K562 (cell line): ENCODE measurements at regions not wholly inside any gene's neighbourhood (a gene's known extent, or its start where the extent isn't known, plus 50 kb on each side); places are given as distances from the start of the nearest gene placed in this dataset.

Experiments
- ATAC-seq: fragments of 200-7000 bp; cut with Tn5 transposase; 3 replicates; pipeline ENCODE4 v1.9.1; 2020; ENCODE audit warnings: moderate library complexity
- BruUV-seq: library from RNA; stranded (reverse); fragments of 400-500 nt; replicated peaks from 2 replicates; lab custom pipeline; 2021; lab: Mats Ljungman, UMichigan
- CTCF ChIA-PET: fragments of 300-600 bp; formaldehyde crosslinking; extraction: SDS; loops from one replicate; lab custom pipeline; 2021; ENCODE audit warnings: low intra/inter-chr PET ratio; lab: Yijun Ruan, JAX
- POLR2A ChIA-PET: fragments of 300-600, 350-650 bp; sonication (Branson Sonifier 250); formaldehyde crosslinking; extraction: SDS; loops from one replicate; lab custom pipeline; 2021; ENCODE audit warnings: antibody characterized with exemption, inconsistent platforms; lab: Yijun Ruan, JAX
- DNase-seq, 4 experiments: peaks; one replicate each; pipeline versions ENCODE4 v3.0.0 to v3.0.0-alpha.2; 2011 to 2018; ENCODE audit warnings: low spot score in 3 of 4, mixed read lengths in 3 of 4; ENCODE audit errors: extremely low read depth in 1 of 4
- FAIRE-seq: peaks from 2 replicates; lab custom pipeline; 2011; peaks lifted over from hg19 to GRCh38; lab: Jason Lieb, UNC
- H2AFZ ChIP-seq: 2 replicates; pipeline ENCODE4 v1.6.0; 2011; ENCODE audit warnings: low read depth, low read length, control low read depth, inconsistent platforms
- H3K27ac ChIP-seq: fragments of 200-600 bp; 3 replicates; pipeline ENCODE4 v1.8.0; 2011; ENCODE audit warnings: low read depth, mild to moderate bottlenecking, control low read depth, inconsistent platforms, low read length, moderate library complexity, mixed read lengths; ENCODE audit errors: extremely low read depth
- H3K27me3 ChIP-seq, 2 experiments: fragments of 300-600 bp in 1 of 2; 2 replicates in 1 of 2; 3 replicates in 1 of 2; pipeline versions ENCODE4 v1.6.0 to v1.8.0; 2011; ENCODE audit warnings: inconsistent platforms in 2 of 2, low read length in 2 of 2, mild to moderate bottlenecking in 1 of 2, mixed read lengths in 1 of 2, moderate library complexity in 1 of 2; ENCODE audit not compliant: control insufficient read depth in 2 of 2, insufficient read depth in 2 of 2
- H3K36me3 ChIP-seq: fragments of 300-600 bp; 3 replicates; pipeline ENCODE4 v1.8.0; 2011; ENCODE audit warnings: mild to moderate bottlenecking, low read length, inconsistent platforms; ENCODE audit not compliant: control insufficient read depth, insufficient read depth
- H3K4me1 ChIP-seq, 2 experiments: fragments of 200-600 bp in 1 of 2; replicated peaks in 1 of 2; 2 replicates in 1 of 2; 3 replicates in 1 of 2; pipeline versions ENCODE4 v1.5.1 to v1.8.0; 2011; ENCODE audit warnings: inconsistent platforms in 2 of 2, low read length in 2 of 2, mild to moderate bottlenecking in 1 of 2, mixed read lengths in 1 of 2, moderate library complexity in 1 of 2; ENCODE audit not compliant: control insufficient read depth in 2 of 2, insufficient read depth in 2 of 2
- H3K4me2 ChIP-seq: 2 replicates; pipeline ENCODE4 v1.6.1; 2011; ENCODE audit warnings: low read length, control low read depth, inconsistent platforms, mixed read lengths; ENCODE audit not compliant: insufficient read depth
- H3K4me3 ChIP-seq: fragments of 200-600 bp; sonication (generic), shearing (Covaris generic); 2 replicates; pipeline ENCODE4 v1.5.1; 2016; ENCODE audit warnings: control low read depth, inconsistent platforms
- H3K79me2 ChIP-seq: fragments of 200-600 bp; 3 replicates; pipeline ENCODE4 v1.8.0; 2011; ENCODE audit warnings: low read length, inconsistent platforms; ENCODE audit not compliant: control insufficient read depth, insufficient read depth
- H3K9ac ChIP-seq, 2 experiments: 2 replicates each; pipeline versions ENCODE4 v1.6.0 to v1.6.1; 2011; ENCODE audit warnings: low read depth in 2 of 2, low read length in 2 of 2, control low read depth in 1 of 2, inconsistent platforms in 1 of 2, mild to moderate bottlenecking in 1 of 2, mixed read lengths in 1 of 2; ENCODE audit not compliant: insufficient read depth in 1 of 2
- H3K9me1 ChIP-seq: one replicate; pipeline ENCODE4 v1.6.0; 2011; ENCODE audit warnings: inconsistent platforms, mild to moderate bottlenecking, low read length, moderate library complexity; ENCODE audit not compliant: control insufficient read depth, insufficient read depth
- H3K9me3 ChIP-seq: replicated peaks from 2 replicates; pipeline ENCODE4 v1.5.1; 2011; ENCODE audit warnings: low read depth, low read length, inconsistent platforms; ENCODE audit not compliant: control insufficient read depth, insufficient read depth
- H4K20me1 ChIP-seq: replicated peaks from 2 replicates; pipeline ENCODE4 v1.6.1; 2011; ENCODE audit warnings: low read length, inconsistent platforms, mixed read lengths; ENCODE audit not compliant: control insufficient read depth, insufficient read depth
- CTCF ChIP-seq, 3 experiments: IDR thresholded peaks in 2 of 3; conservative IDR thresholded peaks in 1 of 3; 2 replicates each; pipeline ENCODE4 v1.5.1; 2011 to 2012; ENCODE audit warnings: low read length in 3 of 3, mild to moderate bottlenecking in 3 of 3, control low read depth in 2 of 3, improper control_type of control experiment in 1 of 3, inconsistent platforms in 1 of 3, low read depth in 1 of 3, mixed read lengths in 1 of 3, moderate library complexity in 1 of 3; ENCODE audit not compliant: insufficient read depth in 2 of 3
- MBD2 ChIP-seq: sonication (generic); IDR thresholded peaks from 2 replicates; pipeline ENCODE4 v1.6.1; 2016; ENCODE audit warnings: low read depth, borderline replicate concordance
- RFX1 ChIP-seq: fragments of 450-650 bp; IDR thresholded peaks from 2 replicates; pipeline ENCODE4 v1.6.1; 2016; ENCODE audit warnings: mild to moderate bottlenecking, moderate library complexity
- ZBTB11 ChIP-seq, 3 experiments: fragments of 200-800 bp in 1 of 3; fragments of 250-450 bp in 1 of 3; fragments of 450-650 bp in 1 of 3; sonication (Bioruptor Pico) in 1 of 3; sonication (Bioruptor generic) in 1 of 3; formaldehyde crosslinking in 1 of 3; IDR thresholded peaks; 2 replicates each; pipeline versions ENCODE4 v1.6.1 to v1.8.0; 2016 to 2022; ENCODE audit warnings: mild to moderate bottlenecking in 2 of 3, missing genetic modification characterization in 2 of 3, missing compliant biosample characterization in 1 of 3, moderate library complexity in 1 of 3
- WGBS: fragments of 100-300 bp; shearing (Covaris generic); methylation state at CpG from one replicate; pipeline ENCODE4 v1.1.6; 2016; ENCODE audit warnings: low coverage, mixed read lengths; ENCODE audit not compliant: insufficient coverage; ENCODE audit errors: missing lambda C conversion rate; 5-methylcytosine and 5-hydroxymethylcytosine counted together
- in situ Hi-C: fragments of 300-500 bp; cut with MboI; formaldehyde crosslinking; loops from 4 replicates; pipeline ENCODE4 v1.15.0; 2018; ENCODE audit warnings: inconsistent platforms, mixed read lengths
- intact Hi-C: fragments of 100-400 bp; cut with micrococcal nuclease; formaldehyde crosslinking; loops from 2 replicates; pipeline ENCODE4 v1.14.2; 2022

GRCh38 chr2:16615687-16616615 lies 49.7 kb downstream of the CYRIA start:
- 42% methylated on average over 18 of the region's 21 CpGs for WGBS
- Histone ChIP-seq H3K9me1 (no peaks in the 10 kb centered on the region), H3K27ac (no peak overlapping the region), H3K79me2 (no peaks in the 10 kb centered on the region), H3K27me3 (no peaks in the 10 kb centered on the region), H3K9ac (no peak overlapping the region), H3K4me2 (no peak overlapping the region), H3K4me3 (no peak overlapping the region), H3K4me1 (peaks cover 3 to 12% of the 10 kb centered on the region in 2 experiments; a peak in 2 of 5 replicates), H3K36me3 (no peaks in the 10 kb centered on the region), H3K9me3 (no peaks in the 10 kb centered on the region), H2AFZ (no peak overlapping the region), H4K20me1 (no peaks in the 10 kb centered on the region)
- TF ChIP-seq CTCF (IDR thresholded peaks at IDR 0.05 in 2 of 3, conservative IDR thresholded peaks at IDR 0.05 in 1 of 3; ENCODE audit: insufficient read depth in 2 of 3, low read depth in 1 of 3, low read length in 3 of 3) (0 out of 6 replicates have a peak, but pooled peaks of 2 of the 3 experiments have one; percentile 8 to 26), ZBTB11 (CRISPR knock-in tag; IDR thresholded peaks at IDR 0.05) (no peak), RFX1 (peak; percentile 46), MBD2 (no peak)
- in situ Hi-C loops (loop anchor here (25.0 kb wide), 1 partner anchor 696 kb away; no protein-coding TSS in a partner anchor), intact Hi-C loops (no loop called here)
- peak in 1 of 4 experiments; percentile 24 for DNase-seq
- POLR2A ChIA-PET = interaction anchor here (0.5 kb wide), 1 partner anchor 35 kb away, joined by 3 read pairs; no protein-coding TSS in a partner anchor
- no peak for FAIRE-seq
- ATAC-seq = peak; percentile 63
- no TSS peak for BruUV-seq
- CTCF ChIA-PET = interaction anchor here (4.8 kb wide), 1 partner anchor 140 kb away, joined by 65 read pairs; no protein-coding TSS in a partner anchor
